H9 (cell line): ENCODE measurements at regions not wholly inside any gene's neighbourhood (a gene's known extent, or its start where the extent isn't known, plus 50 kb on each side); places are given as distances from the start of the nearest gene placed in this dataset.

Experiments used
- DNase-seq: peaks from one replicate; pipeline ENCODE4 v3.0.0-alpha.2; 2017
- H2AFZ ChIP-seq: one replicate; pipeline ENCODE4 v1.6.1; 2013; ENCODE audit warnings: mild to moderate bottlenecking, low read length, control low read depth, moderate library complexity
- H2AK5ac ChIP-seq: 2 replicates; pipeline ENCODE4 v1.6.1; 2013; ENCODE audit warnings: low read length, control low read depth, mixed read lengths; ENCODE audit not compliant: insufficient read length
- H2BK120ac ChIP-seq: one replicate; pipeline ENCODE4 v1.6.1; 2013; ENCODE audit warnings: low read depth, mild to moderate bottlenecking, low read length, control low read depth, inconsistent platforms; ENCODE audit not compliant: poor library complexity, severe bottlenecking
- H2BK12ac ChIP-seq: 2 replicates; pipeline ENCODE4 v1.6.1; 2013; ENCODE audit warnings: low read length, control low read depth, mixed read lengths, low read depth; ENCODE audit not compliant: insufficient read length
- H2BK15ac ChIP-seq: 2 replicates; pipeline ENCODE4 v1.6.1; 2013; ENCODE audit warnings: low read depth, low read length, control low read depth
- H2BK20ac ChIP-seq: one replicate; pipeline ENCODE4 v1.6.1; 2013; ENCODE audit warnings: low read depth, mild to moderate bottlenecking, low read length, control low read depth, inconsistent platforms; ENCODE audit not compliant: poor library complexity, severe bottlenecking
- H2BK5ac ChIP-seq: 2 replicates; pipeline ENCODE4 v1.6.1; 2013; ENCODE audit warnings: low read length, control low read depth, mixed read lengths; ENCODE audit not compliant: insufficient read length
- H3K14ac ChIP-seq: 2 replicates; pipeline ENCODE4 v1.6.1; 2013; ENCODE audit warnings: low read length, control low read depth; ENCODE audit not compliant: insufficient read depth
- H3K18ac ChIP-seq: 2 replicates; pipeline ENCODE4 v1.6.1; 2013; ENCODE audit warnings: low read depth, mild to moderate bottlenecking, mixed read lengths, low read length, control low read depth; ENCODE audit not compliant: insufficient read length
- H3K23ac ChIP-seq: 2 replicates; pipeline ENCODE4 v1.6.1; 2013; ENCODE audit warnings: low read length, control low read depth, mixed read lengths, low read depth; ENCODE audit not compliant: insufficient read length
- H3K23me2 ChIP-seq: 2 replicates; pipeline ENCODE4 v1.6.1; 2013; ENCODE audit warnings: low read depth, mild to moderate bottlenecking, mixed read lengths, low read length, control low read depth; ENCODE audit not compliant: insufficient read length, poor library complexity, severe bottlenecking
- H3K27ac ChIP-seq: 2 replicates; pipeline ENCODE4 v1.5.1; 2013; ENCODE audit warnings: low read length, control low read depth, mixed read lengths, low read depth; ENCODE audit not compliant: insufficient read length
- H3K27me3 ChIP-seq: 2 replicates; pipeline ENCODE4 v1.6.1; 2013; ENCODE audit warnings: low read length, control low read depth, inconsistent platforms; ENCODE audit not compliant: insufficient read depth
- H3K4ac ChIP-seq: 2 replicates; pipeline ENCODE4 v1.6.1; 2013; ENCODE audit warnings: low read depth, mild to moderate bottlenecking, control low read depth, inconsistent platforms, low read length, moderate library complexity
- H3K4me1 ChIP-seq: 2 replicates; pipeline ENCODE4 v1.6.1; 2013; ENCODE audit warnings: low read length, control low read depth, inconsistent platforms; ENCODE audit not compliant: insufficient read depth
- H3K4me2 ChIP-seq: 2 replicates; pipeline ENCODE4 v1.6.1; 2013; ENCODE audit warnings: low read length, control low read depth, mixed read lengths; ENCODE audit not compliant: insufficient read length, insufficient read depth
- H3K56ac ChIP-seq: 2 replicates; pipeline ENCODE4 v1.6.1; 2013; ENCODE audit warnings: low read depth, mild to moderate bottlenecking, mixed read lengths, low read length, control low read depth; ENCODE audit not compliant: insufficient read length
- H3K79me1 ChIP-seq: 2 replicates; pipeline ENCODE4 v1.6.1; 2013; ENCODE audit warnings: low read depth, mild to moderate bottlenecking, moderate library complexity, low read length, control low read depth, inconsistent platforms; ENCODE audit not compliant: insufficient read depth, poor library complexity, severe bottlenecking
- H3K79me2 ChIP-seq: 2 replicates; pipeline ENCODE4 v1.6.1; 2013; ENCODE audit warnings: low read length, control low read depth, inconsistent platforms; ENCODE audit not compliant: insufficient read depth
- H3K9ac ChIP-seq: 2 replicates; pipeline ENCODE4 v1.6.1; 2013; ENCODE audit warnings: low read length, control low read depth, mixed read lengths; ENCODE audit not compliant: insufficient read length; ENCODE audit errors: extremely low read depth
- H3K9me3 ChIP-seq: one replicate; pipeline ENCODE4 v1.6.1; 2013; ENCODE audit warnings: low read depth, low read length, inconsistent platforms; ENCODE audit not compliant: control insufficient read depth
- H3T11ph ChIP-seq: one replicate; pipeline ENCODE4 v1.6.1; 2013; ENCODE audit warnings: mild to moderate bottlenecking, low read length, control low read depth, inconsistent platforms
- H4K20me1 ChIP-seq: one replicate; pipeline ENCODE4 v1.6.1; 2013; ENCODE audit not compliant: control insufficient read depth, insufficient read length, insufficient read depth
- H4K5ac ChIP-seq: 2 replicates; pipeline ENCODE4 v1.6.1; 2013; ENCODE audit warnings: low read depth, mild to moderate bottlenecking, mixed read lengths, low read length, control low read depth; ENCODE audit not compliant: insufficient read length
- H4K8ac ChIP-seq: replicated peaks from 2 replicates; pipeline ENCODE4 v1.6.1; 2013; ENCODE audit warnings: low read length, control low read depth, mixed read lengths, low read depth; ENCODE audit not compliant: insufficient read length
- H4K91ac ChIP-seq: 2 replicates; pipeline ENCODE4 v1.6.1; 2013; ENCODE audit warnings: low read depth, mild to moderate bottlenecking, moderate library complexity, mixed read lengths, low read length, control low read depth; ENCODE audit not compliant: insufficient read length
- H3K27ac Mint-ChIP-seq, 3 experiments: 2 replicates in 2 of 3; 3 replicates in 1 of 3; pipeline ENCODE4 v1.8.0; 2020 to 2021; ENCODE audit warnings: mixed read lengths in 3 of 3, mild to moderate bottlenecking in 1 of 3, moderate library complexity in 1 of 3
- H3K27me3 Mint-ChIP-seq: 2 replicates; pipeline ENCODE4 v1.8.0; 2021; ENCODE audit warnings: low read depth, mild to moderate bottlenecking, moderate library complexity, mixed read lengths
- H3K36me3 Mint-ChIP-seq, 3 experiments: 2 replicates in 2 of 3; 3 replicates in 1 of 3; pipeline ENCODE4 v1.8.0; 2020 to 2021; ENCODE audit warnings: low read depth in 3 of 3, mixed read lengths in 3 of 3; ENCODE audit not compliant: insufficient read depth in 1 of 3
- H3K4me1 Mint-ChIP-seq, 2 experiments: 2 replicates each; pipeline ENCODE4 v1.8.0; 2020; ENCODE audit warnings: mixed read lengths in 2 of 2
- H3K4me3 Mint-ChIP-seq, 2 experiments: 2 replicates in 1 of 2; 3 replicates in 1 of 2; pipeline ENCODE4 v1.8.0; 2020 to 2021; ENCODE audit warnings: mild to moderate bottlenecking in 2 of 2, mixed read lengths in 2 of 2, moderate library complexity in 1 of 2
- H3K9me3 Mint-ChIP-seq, 2 experiments: 2 replicates in 1 of 2; 3 replicates in 1 of 2; pipeline ENCODE4 v1.8.0; 2020; ENCODE audit warnings: mild to moderate bottlenecking in 2 of 2, mixed read lengths in 2 of 2, moderate library complexity in 1 of 2
- CTCF ChIP-seq: fragments of 200-600 bp; sonication (generic); conservative IDR thresholded peaks from 3 replicates; pipeline ENCODE4 v1.8.0; 2021; ENCODE audit warnings: antibody characterized with exemption, mild to moderate bottlenecking
- WGBS: extraction: QIAGEN DNeasy Blood & Tissue Kit; methylation state at CpG from one replicate; pipeline ENCODE4 v1.1.7; 2013; ENCODE audit warnings: missing lambda C conversion rate, low lambda C conversion rate, mixed read lengths; ENCODE audit not compliant: insufficient read length; ENCODE audit errors: extremely low coverage; 5-methylcytosine and 5-hydroxymethylcytosine counted together

GRCh38 chr1:65541161-65541560, 120.7 kb downstream of the LEPR start:
- 0 out of 4 replicates have a peak, but pooled peaks cover 0 to under 1% of the 10 kb centered on the region in 2 experiments for H3K4me1 Mint-ChIP-seq
- H3K36me3 Mint-ChIP-seq: no peaks in the 10 kb centered on the region
- no peaks in the 10 kb centered on the region for H3K4me1 ChIP-seq
- no peak overlapping the region for H3T11ph ChIP-seq
- H3K4me3 Mint-ChIP-seq: no peak overlapping the region
- H3K9me3 ChIP-seq: no peaks in the 10 kb centered on the region
- no peaks in the 10 kb centered on the region for H3K27me3 Mint-ChIP-seq
- DNase-seq: no peak
- no peaks in the 10 kb centered on the region for H3K79me1 ChIP-seq
- no peak overlapping the region for H2AFZ ChIP-seq
- no peak overlapping the region for H4K8ac ChIP-seq
- no peaks in the 10 kb centered on the region for H3K23me2 ChIP-seq
- H2BK5ac ChIP-seq: no peak overlapping the region
- H3K23ac ChIP-seq: no peak overlapping the region
- H3K4ac ChIP-seq: no peak overlapping the region
- no peak overlapping the region for H3K14ac ChIP-seq
- H4K91ac ChIP-seq: no peak overlapping the region
- H3K9ac ChIP-seq: no peak overlapping the region
- H4K20me1 ChIP-seq: no peaks in the 10 kb centered on the region
- H3K27ac Mint-ChIP-seq: no peak overlapping the region
- H3K27ac ChIP-seq: no peak overlapping the region
- no peaks in the 10 kb centered on the region for H3K79me2 ChIP-seq
- H3K56ac ChIP-seq: no peak overlapping the region
- H2AK5ac ChIP-seq: no peak overlapping the region
- WGBS: no CpG with 5 or more reads among the region's 2 CpGs
- no peak overlapping the region for H2BK20ac ChIP-seq
- no peak overlapping the region for H3K4me2 ChIP-seq
- TF ChIP-seq CTCF: no peak
- H2BK120ac ChIP-seq: no peak overlapping the region
- H2BK12ac ChIP-seq: no peak overlapping the region
- H3K9me3 Mint-ChIP-seq: peaks cover 2 to 3% of the 10 kb centered on the region in 2 experiments; a peak in 2 of 5 replicates
- no peak overlapping the region for H2BK15ac ChIP-seq
- no peak overlapping the region for H4K5ac ChIP-seq
- no peak overlapping the region for H3K18ac ChIP-seq
- H3K27me3 ChIP-seq: no peaks in the 10 kb centered on the region
